ENCODE measurements at regions not wholly inside any gene's neighbourhood (a gene's known extent, or its start where the extent isn't known, plus 50 kb on each side); places are given as distances from the start of the nearest gene placed in this dataset.

GRCh38 chr14:101131451-101131916, 228.0 kb upstream of the RTL1 start:
- Mint-ChIP-seq H3K27ac (no peak overlapping the region), H3K4me1 (ENCODE audit: low read depth) (peaks cover 4% of the 10 kb centered on the region), H3K27me3 (peaks cover 38% of the 10 kb centered on the region), H3K4me3 (no peak overlapping the region), H3K36me3 (ENCODE audit: low read depth) (no peaks in the 10 kb centered on the region), H3K9me3 (no peaks in the 10 kb centered on the region)

DNA sequence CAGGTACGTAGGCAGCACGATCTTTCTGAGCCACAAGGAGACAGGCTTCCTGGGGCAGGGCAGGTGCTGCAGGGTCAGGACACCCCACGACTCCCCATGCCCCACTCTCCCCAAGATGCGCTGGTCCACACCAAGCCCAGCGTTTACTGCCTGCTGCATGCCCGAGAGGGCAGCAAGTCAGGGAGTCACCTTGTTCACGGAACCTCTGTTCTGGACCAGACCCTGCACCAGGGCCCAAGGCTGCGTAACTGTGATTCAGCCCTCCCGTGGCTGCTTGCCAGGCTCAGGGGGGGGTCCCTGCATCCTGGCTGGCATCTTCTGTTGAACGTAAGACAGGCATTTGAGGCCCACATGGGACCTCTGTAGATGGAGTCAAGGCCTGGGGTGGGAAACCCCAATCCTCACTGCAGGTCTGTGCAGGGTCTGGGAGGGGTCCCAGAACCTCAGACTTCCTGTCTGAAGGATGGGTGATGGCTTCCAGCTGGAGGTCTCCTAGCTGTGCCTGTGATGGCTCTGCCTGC, 228.6 kb upstream of the RTL1 start:
- Mint-ChIP-seq H3K4me3 (no peak overlapping the region), H3K27ac (no peak overlapping the region), H3K4me1 (ENCODE audit: low read depth) (peaks cover 4% of the 10 kb centered on the region), H3K9me3 (no peaks in the 10 kb centered on the region), H3K36me3 (ENCODE audit: low read depth) (no peaks in the 10 kb centered on the region), H3K27me3 (peaks cover 38% of the 10 kb centered on the region)

GRCh38 chr14:101132588-101132987, 229.1 kb upstream of the RTL1 start:
- Mint-ChIP-seq H3K36me3 (ENCODE audit: low read depth) (no peaks in the 10 kb centered on the region), H3K27me3 (peaks cover 38% of the 10 kb centered on the region), H3K27ac (no peak overlapping the region), H3K9me3 (no peaks in the 10 kb centered on the region), H3K4me1 (ENCODE audit: low read depth) (peaks cover 4% of the 10 kb centered on the region), H3K4me3 (no peak overlapping the region)

DNA sequence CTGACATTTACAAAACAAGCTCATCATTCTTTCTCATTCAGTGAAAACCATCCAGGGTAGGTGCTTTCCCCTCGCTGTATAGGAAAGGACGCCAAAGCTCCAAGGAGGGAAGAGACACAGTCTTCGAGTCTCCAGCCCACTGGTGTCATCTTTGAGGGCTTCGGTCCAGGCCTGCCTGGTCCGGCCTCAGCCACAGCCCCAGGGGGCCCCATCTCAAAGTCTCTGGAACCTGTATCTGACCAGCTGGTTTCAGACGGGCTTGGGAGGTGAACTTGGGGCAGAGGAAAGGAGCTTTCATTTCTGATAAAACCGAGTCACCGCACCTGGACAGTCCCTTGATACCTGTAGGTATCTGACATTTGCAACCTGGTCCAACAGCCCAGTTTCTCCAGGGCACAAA, 229.5 kb upstream of the RTL1 start:
- Mint-ChIP-seq H3K4me3 (no peak overlapping the region), H3K4me1 (ENCODE audit: low read depth) (peaks cover 4% of the 10 kb centered on the region), H3K27me3 (peaks cover 33% of the 10 kb centered on the region), H3K27ac (no peak overlapping the region), H3K9me3 (no peaks in the 10 kb centered on the region), H3K36me3 (ENCODE audit: low read depth) (no peaks in the 10 kb centered on the region)

DNA sequence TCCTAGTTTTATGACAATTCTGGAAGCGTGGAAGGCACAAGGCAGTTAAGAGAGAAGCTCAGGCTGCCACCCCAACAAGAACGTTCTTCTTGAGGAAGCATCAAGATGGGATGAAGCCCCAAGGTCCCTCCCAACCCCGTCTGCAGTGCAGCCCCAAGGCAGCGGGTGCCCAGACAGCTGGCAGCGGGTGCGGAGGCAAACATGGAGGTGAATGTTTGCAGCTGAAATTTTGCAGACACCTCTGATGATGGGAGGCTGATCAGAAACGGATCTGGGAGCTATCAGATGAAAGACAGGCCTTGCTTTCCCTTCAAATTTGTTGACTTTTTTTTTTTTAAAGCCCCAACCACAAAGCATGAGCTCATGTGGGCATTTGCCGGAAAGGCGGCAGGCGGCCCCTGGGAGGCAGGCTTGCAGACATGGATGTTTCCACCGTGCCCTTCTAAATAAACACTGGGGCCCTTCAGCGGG, 230.7 kb upstream of the RTL1 start:
- Mint-ChIP-seq H3K36me3 (ENCODE audit: low read depth) (no peaks in the 10 kb centered on the region), H3K27me3 (peaks cover 31% of the 10 kb centered on the region), H3K4me3 (no peak overlapping the region)

GRCh38 chr14:101134851-101135433, 231.4 kb upstream of the RTL1 start:
- Mint-ChIP-seq H3K4me3 (no peak overlapping the region), H3K27me3 (peaks cover 27% of the 10 kb centered on the region), H3K4me1 (ENCODE audit: low read depth) (peaks cover 4% of the 10 kb centered on the region), H3K36me3 (ENCODE audit: low read depth) (no peaks in the 10 kb centered on the region), H3K9me3 (no peaks in the 10 kb centered on the region), H3K27ac (no peak overlapping the region)

More for the DNA sequence above, 230.7 kb upstream of the RTL1 start:
- Mint-ChIP-seq H3K9me3 (no peaks in the 10 kb centered on the region), H3K27ac (no peak overlapping the region), H3K4me1 (ENCODE audit: low read depth) (peaks cover 4% of the 10 kb centered on the region)

- Mint-ChIP-seq H3K27ac (no peak overlapping the region), H3K9me3 (peaks cover 8% of the 10 kb centered on the region), H3K4me1 (ENCODE audit: low read depth) (peaks cover 4% of the 10 kb centered on the region), H3K36me3 (ENCODE audit: low read depth) (no peaks in the 10 kb centered on the region), H3K4me3 (no peak overlapping the region), H3K27me3 (peaks cover 20% of the 10 kb centered on the region)
Observed at GRCh38 chr14:101135796-101136742, 232.5 kb upstream of the RTL1 start.

- no peak overlapping the region for H3K27ac Mint-ChIP-seq
- H3K4me1 Mint-ChIP-seq (ENCODE audit: low read depth): peaks cover 4% of the 10 kb centered on the region
- no peaks in the 10 kb centered on the region for H3K36me3 Mint-ChIP-seq (ENCODE audit: low read depth)
- peaks cover 20% of the 10 kb centered on the region for H3K27me3 Mint-ChIP-seq
- H3K9me3 Mint-ChIP-seq: peaks cover 14% of the 10 kb centered on the region
- H3K4me3 Mint-ChIP-seq: no peak overlapping the region
Observed at GRCh38 chr14:101137234-101137633, 233.7 kb upstream of the RTL1 start.

- no peaks in the 10 kb centered on the region for H3K4me1 Mint-ChIP-seq (ENCODE audit: low read depth)
- H3K27me3 Mint-ChIP-seq: peaks cover 15% of the 10 kb centered on the region
- no peak overlapping the region for H3K4me3 Mint-ChIP-seq
- peaks cover 28% of the 10 kb centered on the region for H3K9me3 Mint-ChIP-seq
- no peak overlapping the region for H3K27ac Mint-ChIP-seq
- no peaks in the 10 kb centered on the region for H3K36me3 Mint-ChIP-seq (ENCODE audit: low read depth)
Observed at GRCh38 chr14:101147848-101148247, 244.3 kb upstream of the RTL1 start.

GRCh38 chr14:101150039-101150610, 246.6 kb upstream of the RTL1 start:
- Mint-ChIP-seq H3K36me3 (ENCODE audit: low read depth) (no peaks in the 10 kb centered on the region), H3K27me3 (peaks cover 16% of the 10 kb centered on the region), H3K27ac (no peak overlapping the region), H3K4me3 (no peak overlapping the region), H3K9me3 (peaks cover 22% of the 10 kb centered on the region), H3K4me1 (ENCODE audit: low read depth) (no peaks in the 10 kb centered on the region)

GRCh38 chr14:101151226-101151926, 247.9 kb upstream of the RTL1 start:
- Mint-ChIP-seq H3K4me3 (no peak overlapping the region), H3K4me1 (ENCODE audit: low read depth) (no peaks in the 10 kb centered on the region), H3K36me3 (ENCODE audit: low read depth) (no peaks in the 10 kb centered on the region), H3K27me3 (peaks cover 20% of the 10 kb centered on the region), H3K27ac (no peak overlapping the region), H3K9me3 (peaks cover 14% of the 10 kb centered on the region)

DNA sequence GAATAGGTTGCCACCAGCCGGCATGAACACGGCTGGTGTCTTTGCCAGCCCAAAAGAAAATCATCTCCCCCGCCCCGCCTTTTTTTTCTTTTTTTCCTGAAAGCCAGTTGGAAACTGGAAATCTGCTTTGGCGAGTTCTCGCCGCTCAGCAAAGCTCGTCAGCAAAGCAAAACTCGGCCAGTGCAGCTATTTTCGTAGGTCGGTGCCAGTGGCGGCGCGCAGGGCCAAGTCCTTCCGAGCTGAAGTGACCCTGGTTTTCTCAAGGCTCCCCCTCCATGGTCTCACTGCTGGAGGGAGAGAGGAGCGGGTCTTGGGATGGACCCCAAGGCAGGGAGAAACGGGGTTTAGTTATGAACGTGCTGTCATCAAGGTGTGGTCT, 248.4 kb upstream of the RTL1 start:
- no peaks in the 10 kb centered on the region for H3K4me1 Mint-ChIP-seq (ENCODE audit: low read depth)
- peaks cover 14% of the 10 kb centered on the region for H3K9me3 Mint-ChIP-seq
- peaks cover 20% of the 10 kb centered on the region for H3K27me3 Mint-ChIP-seq
- no peak overlapping the region for H3K4me3 Mint-ChIP-seq
- no peak overlapping the region for H3K27ac Mint-ChIP-seq
- H3K36me3 Mint-ChIP-seq (ENCODE audit: low read depth): no peaks in the 10 kb centered on the region

DNA sequence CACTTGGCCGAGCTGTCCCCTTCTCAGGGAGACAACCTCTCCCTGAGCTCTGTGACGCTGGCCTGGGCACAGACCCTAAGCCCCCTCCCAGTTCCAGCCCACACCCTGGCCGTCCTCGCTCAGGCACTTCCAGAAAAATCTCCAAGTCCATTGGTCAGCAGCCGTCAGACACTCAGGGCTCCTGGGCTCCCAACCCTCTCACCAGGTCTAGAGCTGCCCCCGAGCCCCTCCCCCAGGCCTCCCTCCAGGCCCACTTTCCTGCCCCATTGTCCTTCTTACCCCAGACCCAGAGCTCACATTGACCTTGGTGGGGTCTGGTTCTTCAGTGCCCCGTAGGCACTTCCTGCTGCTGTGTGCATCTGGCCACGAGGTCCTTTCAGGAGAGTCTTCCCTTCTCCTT, 249.3 kb upstream of the RTL1 start:
- Mint-ChIP-seq H3K9me3 (peaks cover 5% of the 10 kb centered on the region), H3K27me3 (peaks cover 26% of the 10 kb centered on the region), H3K27ac (no peak overlapping the region), H3K4me1 (ENCODE audit: low read depth) (no peaks in the 10 kb centered on the region), H3K4me3 (no peak overlapping the region), H3K36me3 (ENCODE audit: low read depth) (no peaks in the 10 kb centered on the region)

GRCh38 chr14:101153691-101154090, 250.2 kb upstream of the RTL1 start:
- Mint-ChIP-seq H3K27me3 (peaks cover 29% of the 10 kb centered on the region), H3K4me3 (no peak overlapping the region), H3K27ac (no peak overlapping the region), H3K36me3 (ENCODE audit: low read depth) (no peaks in the 10 kb centered on the region), H3K4me1 (ENCODE audit: low read depth) (no peaks in the 10 kb centered on the region), H3K9me3 (no peaks in the 10 kb centered on the region)

Data from stimulated activated naive CD8-positive, alpha-beta T cell treated with anti-CD3 and anti-CD28 coated beads, Interleukin-15, Interleukin-2, amounts not matched to agents 100 ng/mL and 50 ng/mL, for 24 hours (primary cell).